ENCODE measurements at regions not wholly inside any gene's neighbourhood (a gene's known extent, or its start where the extent isn't known, plus 50 kb on each side); places are given as distances from the start of the nearest gene placed in this dataset.

DNA sequence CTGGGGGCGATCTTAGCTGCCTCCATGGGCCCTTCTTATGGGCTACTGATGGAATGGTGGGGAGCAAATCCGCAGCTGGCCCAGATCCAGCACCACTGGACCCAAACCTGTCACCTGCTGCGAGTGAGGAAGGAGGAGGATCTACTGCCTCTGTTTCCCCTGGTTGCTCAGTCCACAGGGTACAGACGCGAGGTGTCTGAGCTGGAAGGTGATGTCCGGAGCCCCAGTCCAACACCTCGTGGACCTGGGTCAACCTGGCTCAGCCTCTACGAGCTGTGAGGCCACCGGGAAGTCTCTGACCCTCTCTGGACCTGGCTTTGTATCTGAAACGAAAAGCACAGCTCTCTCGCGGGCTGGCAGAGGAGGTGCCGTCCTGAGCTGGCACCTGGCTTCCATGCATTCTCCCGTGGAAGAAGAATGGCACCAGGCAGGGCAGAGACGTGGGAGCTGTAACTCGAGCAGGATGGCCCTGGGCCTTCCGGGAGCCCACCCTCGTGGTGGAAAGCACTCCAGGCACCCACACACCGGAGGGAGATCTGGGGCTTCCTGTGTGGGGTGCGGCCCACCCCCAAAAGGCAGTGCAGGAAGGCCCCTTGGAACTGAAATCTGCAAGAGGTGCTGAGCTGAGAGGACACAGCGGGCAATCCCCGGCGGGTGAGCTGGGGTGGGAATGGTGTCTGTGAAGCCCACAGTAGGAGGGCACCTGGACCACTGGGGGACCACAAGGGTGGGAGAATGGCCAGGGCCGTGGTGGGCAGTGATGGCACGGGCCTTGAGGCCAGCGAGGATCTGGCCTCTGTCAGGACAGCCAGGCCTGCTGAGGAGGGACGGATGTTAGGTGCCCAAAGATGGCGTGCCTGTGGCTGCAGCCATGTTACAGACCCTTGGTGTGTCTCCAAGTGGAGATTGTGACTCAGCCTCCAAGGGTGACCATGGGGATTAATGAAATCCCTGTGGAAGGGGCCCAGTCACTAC lies 133.4 kb downstream of the OLFM1 start:
- no peak for DNase-seq

DNA sequence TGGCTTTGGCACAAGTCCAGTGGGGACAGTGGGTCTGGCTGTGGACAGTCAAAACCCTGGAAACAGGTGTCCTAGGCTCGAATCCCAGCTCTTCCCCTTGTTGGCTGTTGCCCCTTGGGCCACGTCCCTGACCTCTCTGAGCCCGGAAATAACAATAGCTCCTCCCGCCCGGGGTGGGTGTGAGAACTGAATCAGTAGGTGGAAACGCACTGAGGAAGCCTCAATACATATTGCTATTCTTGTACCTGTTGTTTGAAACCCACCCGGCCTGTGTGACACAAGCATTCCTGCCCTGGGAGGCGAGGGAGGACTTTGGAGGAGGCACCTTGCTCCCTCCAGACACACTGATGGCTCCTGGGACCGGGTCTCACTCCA lies 134.1 kb downstream of the OLFM1 start:
- no peak for DNase-seq

DNA sequence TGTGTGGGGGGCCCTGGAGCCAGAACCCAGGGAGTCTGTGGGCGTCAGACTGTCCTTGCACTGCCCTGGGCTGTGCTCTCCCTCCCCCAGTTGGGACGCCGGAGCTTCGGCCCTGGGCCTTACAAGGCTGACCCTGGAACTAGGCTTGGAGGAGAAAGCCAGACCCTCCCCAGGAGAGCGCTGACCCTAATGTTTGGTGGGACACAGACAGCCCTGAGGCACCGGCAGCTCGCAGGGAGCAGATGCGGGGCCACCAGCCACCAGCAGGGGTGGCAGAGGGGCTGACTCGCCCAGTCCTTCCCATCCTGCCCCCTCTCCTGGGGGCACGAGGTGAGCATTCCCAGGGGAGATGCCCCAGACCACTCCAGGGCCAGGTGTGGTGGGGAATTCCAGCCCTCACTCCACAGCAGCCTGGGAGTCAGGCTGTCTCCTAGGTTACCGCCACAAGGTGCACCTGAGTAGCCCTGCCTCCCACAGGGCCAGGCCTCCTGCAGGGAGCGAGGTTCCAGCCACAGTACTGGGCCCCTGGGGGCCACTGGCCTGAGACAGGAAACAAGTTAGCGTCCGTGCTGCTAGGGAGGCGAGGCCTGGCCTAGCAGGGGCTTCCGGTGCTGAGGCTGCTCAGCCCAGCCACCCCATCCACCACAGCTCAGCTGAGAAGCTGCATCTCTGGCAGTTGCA lies 134.6 kb downstream of the OLFM1 start:
- DNase-seq, result no peak

DNA sequence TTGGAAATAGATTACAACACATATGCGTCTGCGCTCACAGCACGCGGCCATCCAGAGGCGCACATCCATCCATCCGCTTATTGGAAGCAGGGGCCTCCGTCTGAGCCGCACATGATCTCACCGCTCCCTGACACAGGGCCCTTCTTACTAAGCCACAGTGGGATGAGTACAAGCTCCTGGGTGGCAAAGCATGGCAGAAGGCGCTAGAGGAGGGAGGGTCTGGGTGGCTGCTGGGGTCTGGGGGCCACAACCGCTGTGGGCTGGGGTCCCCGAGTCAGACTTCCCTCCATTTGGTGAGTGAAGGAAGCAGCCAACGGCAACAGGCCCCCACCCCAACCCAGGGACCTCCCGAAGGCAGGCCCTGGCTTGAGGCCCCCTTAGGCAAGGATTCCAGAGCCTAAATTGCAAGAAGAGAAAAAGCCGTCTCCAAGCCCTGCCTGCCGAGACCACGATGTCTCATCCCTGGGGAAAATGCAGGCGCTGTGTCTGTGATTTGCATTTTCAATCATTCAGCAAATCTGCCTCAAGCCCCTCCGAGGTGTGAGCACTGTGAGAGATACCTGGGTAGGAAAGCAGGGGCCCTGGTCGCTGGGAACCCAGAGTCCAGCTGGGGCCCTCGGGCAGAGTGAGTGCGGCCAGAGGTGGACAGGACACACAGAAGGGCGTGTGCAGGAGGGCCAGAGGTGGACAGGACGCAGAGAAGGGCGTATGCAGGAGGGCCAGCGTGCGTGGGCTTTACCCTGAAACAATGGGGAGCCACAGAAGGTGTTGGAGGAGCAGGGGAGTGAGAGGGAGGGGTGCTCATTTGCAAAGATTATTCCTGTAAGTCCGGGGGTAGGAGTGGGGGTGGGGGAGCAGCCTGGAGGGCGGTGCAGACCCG lies 135.7 kb downstream of the OLFM1 start:
- DNase-seq, result no peak

DNA sequence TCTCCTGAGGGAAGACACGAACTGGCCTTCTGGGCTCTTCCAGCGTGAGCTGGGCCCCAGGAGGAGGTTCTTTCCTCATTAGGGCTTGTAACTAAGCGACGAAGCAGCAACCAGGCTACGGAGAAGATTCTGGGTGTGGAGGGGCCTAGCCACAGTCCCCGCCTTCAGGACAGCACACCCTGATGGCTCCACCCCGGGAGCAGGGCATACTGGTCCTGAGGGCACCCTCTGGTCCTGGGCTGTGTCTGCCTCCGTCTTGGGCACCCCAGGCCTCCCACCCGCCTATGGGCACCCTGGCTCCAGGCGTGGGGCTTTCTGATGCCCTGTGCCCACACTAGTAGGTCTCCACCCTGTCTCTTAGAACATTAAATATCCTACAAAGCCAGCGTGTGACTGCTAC lies 136.4 kb downstream of the OLFM1 start:
- no peak for DNase-seq

DNA sequence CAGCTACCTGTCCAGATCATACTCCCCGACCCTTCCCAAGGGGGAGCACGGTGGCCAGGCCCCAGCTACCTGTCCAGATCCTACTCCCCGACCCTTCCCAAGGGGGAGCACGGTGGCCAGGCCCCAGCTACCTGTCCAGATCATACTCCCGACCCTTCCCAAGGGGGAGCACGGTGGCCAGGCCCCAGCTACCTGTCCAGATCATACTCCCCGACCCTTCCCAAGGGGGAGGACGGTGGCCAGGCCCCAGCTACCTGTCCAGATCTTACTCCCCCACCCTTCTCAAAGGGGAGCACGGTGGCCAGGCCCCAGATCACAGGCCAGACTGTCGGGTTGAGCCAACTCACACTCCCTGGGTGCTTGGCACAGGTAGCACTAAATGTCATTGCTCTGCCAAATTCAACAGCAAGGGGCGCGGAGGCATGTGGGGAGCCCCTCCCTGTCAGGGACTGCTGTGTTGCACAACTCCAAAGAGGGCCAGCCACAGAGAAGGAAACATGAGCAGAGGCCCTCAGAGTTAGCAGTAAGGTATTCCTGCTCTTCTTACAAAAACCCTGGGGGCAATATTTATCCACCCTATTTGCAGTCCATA lies 136.9 kb downstream of the OLFM1 start:
- peak in 1 of 2 experiments; percentile 40 for DNase-seq

DNA sequence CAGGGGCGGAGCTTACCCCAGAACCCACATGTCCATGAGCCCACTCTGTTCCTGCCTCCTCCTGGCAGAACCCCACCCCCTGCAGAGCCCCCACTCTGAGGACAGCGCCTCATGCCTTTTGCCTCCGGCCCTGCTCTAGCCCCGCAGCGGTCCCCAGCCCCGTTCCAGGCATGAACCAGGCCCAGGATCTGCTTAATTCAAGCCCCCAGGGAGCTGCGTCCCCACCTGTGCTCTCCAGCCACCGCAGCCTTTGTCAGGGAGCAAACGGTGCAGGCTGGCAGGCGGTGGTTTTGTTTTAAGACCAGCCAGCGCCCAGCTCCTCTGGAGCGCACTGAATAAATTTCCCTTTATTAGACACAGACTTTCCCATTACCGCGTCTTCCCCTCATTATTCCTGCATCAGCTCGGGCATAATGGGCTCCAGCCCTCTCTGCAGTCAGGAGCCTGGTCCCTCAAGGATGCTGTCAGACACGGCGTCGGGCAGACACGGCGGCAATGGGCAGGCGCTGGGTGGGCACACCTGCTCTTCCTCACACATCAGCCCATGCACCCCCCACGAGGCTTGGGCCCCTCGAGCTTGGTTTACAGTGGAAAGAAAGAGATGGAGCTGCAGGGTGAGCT lies 137.6 kb downstream of the OLFM1 start:
- peak in 1 of 2 experiments; percentile 92 for DNase-seq

DNA sequence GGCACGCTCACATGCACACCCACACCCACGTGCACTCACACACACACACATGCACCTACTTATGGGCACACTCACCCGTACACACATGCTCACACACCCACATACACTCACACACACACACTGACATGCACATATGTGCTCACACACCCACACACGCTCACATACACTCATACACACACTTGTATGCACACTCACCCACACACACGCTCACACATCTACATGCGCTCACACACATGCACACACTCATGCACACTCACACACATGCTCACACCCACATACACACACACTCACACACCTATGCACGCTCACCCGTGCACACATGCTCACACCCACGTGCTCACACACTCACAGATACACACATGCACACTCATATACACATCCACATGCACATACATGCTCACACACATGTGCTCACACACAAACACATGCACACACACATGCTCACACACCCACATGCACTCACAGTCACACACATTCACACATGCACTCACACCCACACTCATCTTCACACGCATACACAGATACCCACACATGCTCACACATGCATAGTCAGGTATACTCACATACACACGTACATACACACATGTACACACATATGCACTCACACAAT lies 138.3 kb downstream of the OLFM1 start:
- no peak for DNase-seq

DNA sequence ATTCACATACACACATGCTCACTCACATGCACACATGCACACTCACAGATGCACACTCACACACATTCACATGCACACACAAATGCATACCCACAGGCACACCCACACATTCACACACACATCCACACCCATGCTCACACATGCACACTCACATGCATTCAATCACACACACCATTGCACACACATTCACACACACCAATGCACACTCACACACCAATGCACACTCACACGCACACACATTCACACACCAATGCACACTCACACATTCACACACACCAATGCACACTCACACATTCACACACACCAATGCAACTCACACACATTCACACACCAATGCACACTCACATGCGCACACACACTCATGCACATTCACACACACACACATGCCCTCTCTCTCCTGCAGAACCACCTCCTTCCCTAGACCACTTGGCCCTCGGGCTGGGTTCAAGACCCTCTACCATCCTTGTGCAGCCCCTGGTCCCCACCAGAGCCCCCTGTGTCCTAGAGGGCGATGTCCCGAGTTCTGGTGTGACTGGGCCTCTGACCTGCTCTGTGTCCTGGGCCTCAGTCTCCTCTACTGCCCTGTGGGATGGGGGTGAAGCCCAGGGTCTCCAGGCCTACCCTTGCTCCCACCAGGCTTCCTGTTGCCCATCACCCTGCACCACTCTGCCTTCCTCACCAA lies 139.0 kb downstream of the OLFM1 start:
- no peak for DNase-seq

DNA sequence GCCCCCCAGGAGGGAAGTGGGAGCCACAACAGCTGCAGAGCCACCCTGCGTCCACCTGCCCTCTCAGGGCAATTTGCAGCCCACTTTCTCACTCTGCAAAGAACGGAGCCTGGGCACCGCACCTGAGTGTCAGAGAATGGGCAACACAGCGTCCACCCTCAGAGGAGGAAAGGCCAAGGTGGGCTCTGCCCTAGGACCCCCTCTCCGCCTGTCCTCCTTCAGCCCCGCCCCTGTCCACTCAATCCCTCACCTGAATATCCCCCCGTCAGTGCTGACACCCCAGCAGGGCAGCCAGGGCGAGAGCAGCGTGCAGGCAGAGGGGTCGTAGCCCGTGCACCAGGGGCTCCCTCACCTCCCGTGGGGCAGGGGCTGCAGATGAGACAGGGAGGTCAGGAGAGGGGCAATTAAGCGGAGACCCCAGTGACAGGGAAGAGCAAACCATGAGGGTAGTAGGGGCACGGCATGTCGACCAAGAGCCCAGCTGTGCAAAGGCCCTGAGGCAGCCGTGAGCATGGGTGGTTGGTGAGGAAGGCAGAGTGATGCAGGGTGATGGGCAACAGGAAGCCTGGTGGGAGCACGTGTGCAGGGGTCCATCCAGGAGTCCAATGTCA lies 140.3 kb downstream of the OLFM1 start:
- no peak for DNase-seq

DNA sequence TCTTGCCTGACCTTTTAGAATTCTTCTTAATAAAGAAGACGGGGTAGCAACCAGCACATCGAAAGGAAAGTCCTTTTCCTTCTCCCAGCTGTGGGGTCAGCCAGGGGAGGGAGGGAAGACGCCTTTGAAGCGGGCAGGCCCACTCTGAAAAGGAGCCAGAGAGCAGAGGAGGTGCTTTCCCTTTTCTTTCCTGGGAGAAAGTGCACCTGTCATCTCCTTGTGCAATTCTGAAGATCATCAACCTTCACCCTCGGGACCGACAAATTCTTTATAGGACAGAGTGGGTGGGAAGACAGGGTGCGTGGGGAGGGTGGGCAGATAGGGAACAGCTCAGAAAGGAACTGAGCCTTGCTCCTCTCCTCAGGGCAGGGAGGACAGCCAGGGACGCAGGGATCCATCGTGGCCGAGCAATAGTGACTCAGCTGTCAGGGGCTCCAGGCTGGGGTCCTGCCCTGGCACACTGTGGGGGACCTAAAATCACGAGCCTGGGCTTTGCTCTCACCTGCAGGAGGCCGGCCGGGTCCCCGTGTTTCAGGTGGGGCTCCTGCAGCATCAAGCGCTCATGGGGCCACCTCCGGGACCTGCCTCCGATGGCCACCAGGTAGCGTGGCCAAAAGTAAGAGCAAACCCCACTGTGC lies 141.0 kb downstream of the OLFM1 start:
- no peak for DNase-seq

DNA sequence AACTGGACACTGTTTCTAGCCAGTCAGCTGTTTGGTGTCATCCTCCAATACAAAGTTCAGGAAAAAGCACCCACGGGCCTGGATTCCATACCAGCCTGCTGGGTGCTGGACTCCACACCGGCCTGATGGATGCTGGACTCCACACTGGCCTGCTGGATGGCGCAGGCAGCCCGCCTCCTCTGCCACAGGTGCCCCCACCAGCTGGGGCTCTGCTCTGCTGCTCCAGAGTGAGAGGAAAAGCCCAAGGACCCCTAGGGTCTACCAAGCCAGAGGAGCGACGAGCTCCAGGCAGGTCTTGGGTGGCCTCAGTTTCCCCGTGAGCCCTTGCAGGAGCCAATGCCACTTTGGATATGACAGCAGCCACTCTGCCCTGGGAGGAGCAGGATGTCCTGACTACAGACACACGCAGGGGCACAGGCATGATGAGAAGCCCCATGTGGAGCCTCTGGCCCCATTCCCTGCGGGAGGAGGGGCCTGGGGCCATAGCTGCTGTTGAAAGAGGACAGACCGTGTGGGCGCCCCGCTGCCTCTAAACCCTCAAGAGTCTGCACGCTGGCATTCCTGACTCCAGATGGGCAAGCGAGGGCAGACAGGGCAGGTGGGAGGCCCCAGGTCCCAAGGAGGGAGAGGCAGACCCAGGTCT lies 141.6 kb downstream of the OLFM1 start:
- peak in 1 of 2 experiments; percentile 31 for DNase-seq

DNA sequence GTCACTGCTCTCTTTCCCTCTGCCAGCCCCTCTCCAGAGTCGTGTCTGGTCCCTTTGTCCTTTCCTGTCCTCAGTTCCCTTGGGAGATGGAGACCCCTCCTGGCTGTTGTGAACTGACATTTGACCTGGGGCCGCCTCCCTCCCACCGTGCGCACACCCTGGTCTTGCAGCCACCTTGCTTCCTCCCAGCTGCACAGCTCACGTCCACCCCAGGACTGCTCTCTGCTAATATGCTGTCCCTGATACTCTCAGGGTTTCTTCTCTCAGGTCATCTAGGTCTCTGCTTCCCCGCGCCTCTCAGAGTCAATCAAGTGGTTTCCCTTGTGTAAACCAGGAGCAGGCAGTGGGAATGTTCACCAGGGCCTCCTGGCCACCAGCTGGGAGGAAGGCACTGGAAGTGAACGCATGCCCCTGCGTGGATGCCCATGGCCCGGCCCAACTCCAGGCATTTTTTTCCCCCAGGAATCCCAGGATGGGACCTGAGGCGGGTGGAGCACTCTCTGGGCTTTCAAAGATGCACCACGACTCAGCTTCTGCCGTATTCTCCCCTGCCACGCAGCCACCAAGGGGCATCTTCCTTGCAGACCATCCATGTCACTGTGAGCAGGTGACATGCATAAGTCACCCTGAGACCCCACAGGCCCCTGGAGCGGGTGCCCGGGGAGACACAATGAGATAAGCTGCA lies 142.4 kb downstream of the OLFM1 start:
- DNase-seq, result no peak

DNA sequence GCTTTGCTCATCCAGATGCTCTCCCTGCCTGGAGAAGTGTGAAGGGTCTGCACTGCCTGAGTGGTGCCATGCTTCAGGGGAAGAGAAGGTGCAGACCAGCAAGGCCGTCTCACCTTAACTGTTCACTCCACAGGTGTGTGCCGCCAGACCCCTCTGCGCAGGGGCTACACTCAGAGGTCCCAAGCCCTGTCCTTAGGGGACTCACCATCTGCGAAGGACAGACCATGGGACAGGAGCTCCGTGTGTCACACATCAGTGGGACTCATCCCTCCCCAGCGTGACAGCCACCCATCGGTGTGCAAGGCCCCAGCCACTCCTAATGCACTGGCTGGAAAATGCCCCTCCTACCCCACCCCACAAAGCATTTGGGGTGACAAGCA lies 142.9 kb downstream of the OLFM1 start:
- DNase-seq, result no peak

DNA sequence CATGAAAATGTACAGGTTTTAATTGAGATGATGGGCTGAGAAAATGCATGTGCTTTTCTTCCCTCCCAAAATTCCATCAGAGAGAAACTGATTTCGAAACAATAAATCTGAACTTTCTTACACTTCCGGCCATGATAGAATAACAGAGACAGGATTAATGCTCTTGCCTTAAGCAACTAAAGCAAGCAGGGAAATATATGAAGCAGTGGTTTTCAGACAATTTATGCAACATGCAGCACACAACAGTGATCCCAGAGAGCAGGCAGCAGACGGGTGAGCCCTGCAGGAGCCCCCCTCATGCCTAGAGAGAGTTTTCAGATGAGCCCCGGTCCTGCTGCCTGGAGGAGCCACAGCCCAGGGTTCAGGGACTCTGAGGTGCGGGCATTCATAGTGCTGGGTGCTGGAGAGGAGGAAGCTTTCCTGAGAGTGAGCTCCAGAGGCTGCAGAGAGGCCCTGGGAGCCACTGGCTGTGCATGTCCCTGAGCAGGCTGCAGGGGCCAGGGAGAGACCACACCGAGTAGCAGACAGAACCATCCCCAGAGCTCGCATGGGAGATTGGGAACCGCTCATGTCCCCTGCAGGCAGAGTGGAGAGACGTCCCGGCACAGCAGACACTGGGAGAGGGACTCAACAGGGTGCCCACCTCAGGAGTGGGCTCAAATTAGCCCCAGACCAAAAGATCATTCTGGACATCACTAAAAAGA lies 143.5 kb downstream of the OLFM1 start:
- DNase-seq, result no peak

DNA sequence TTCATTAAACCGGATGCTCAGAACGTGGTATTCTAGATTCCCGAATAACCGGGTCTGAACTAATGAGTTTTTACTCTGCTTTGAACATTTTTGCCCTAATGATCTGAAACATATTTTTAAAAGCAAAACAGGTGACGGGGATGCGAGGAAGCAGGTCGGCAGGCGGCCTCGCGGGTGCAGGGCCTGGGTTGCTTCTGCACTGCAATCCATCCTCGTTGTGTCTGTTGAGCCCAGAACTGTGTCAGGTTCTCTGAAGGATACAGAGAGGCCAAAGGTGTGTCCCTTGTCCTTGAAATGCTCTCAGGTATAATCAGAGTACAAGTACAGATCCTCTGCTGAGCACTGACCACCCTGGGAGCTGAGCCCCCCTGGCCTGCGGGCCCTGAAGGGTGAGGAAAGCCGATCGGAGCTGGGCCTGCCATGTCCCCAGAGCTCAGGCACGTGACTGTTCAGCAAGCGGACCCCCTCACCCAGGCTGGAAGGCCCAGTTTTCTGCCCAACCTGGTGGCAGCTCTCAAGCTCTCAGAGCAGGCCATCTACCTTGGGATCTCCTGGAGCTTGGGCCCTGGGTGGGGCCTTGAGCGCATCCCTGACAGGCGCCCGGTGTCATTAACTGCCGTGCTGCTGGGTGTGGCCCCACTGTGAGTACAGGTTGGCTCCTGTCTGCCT lies 151.8 kb downstream of the OLFM1 start:
- DNase-seq, result no peak

DNA sequence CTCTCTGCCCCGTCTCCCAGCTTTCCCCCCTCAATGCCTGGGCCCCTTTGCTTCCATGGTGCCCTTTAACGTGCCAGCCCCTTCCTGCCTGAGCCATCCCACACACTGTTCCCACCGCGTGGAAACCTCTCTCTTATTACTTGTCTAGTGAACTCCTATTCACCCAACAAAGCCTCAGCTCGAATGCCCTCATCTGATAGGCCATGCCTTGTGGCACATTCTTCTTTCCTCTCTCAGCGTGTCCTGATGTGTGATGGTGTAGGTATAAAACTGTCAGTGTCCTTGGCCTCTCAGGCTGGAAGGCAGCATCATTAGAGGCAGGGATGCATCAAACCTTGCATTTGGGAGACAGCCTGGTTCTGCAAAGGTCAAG lies 152.3 kb downstream of the OLFM1 start:
- DNase-seq, result no peak

DNA sequence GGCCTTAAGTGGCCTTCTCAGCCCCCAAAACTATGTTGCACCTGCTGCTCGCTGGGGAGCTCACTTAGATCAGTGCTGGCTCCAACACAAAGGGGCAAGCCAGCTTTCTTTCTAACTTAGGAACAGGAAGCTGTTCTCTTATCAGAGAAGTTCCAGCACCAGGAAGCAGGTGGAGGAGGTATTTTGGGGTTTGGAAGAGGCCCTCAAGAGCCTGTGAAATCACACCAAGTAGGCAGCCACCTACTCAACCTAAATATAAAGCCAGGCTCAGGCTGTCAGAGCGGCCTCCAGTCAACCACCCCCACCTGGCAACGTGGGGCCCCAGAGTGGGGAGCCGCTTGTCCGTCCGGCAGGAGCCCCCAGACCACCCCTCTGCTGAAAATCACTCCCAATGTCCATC lies 152.8 kb downstream of the OLFM1 start:
- no peak for DNase-seq

Measured in NCI-H524 (cell line).